Mesendoderm (in vitro differentiated cells): ENCODE measurements at regions not wholly inside any gene's neighbourhood (a gene's known extent, or its start where the extent isn't known, plus 50 kb on each side); places are given as distances from the start of the nearest gene placed in this dataset.
A peak's percentile ranks its signal among the peaks of the same experiment; 100 is the strongest.

Experiments
- DNase-seq: peaks from one replicate; pipeline ENCODE4 v3.0.0; 2013
- H2AK5ac ChIP-seq: 2 replicates; pipeline ENCODE4 v1.6.1; 2013; ENCODE audit warnings: low read length, inconsistent platforms
- H2BK120ac ChIP-seq: 2 replicates; pipeline ENCODE4 v1.6.1; 2013; ENCODE audit warnings: low read depth, mild to moderate bottlenecking, low read length, moderate library complexity, mixed read lengths
- H2BK15ac ChIP-seq: replicated peaks from 2 replicates; pipeline ENCODE4 v1.6.1; 2013; ENCODE audit warnings: low read depth, mild to moderate bottlenecking, moderate library complexity
- H2BK5ac ChIP-seq: 2 replicates; pipeline ENCODE4 v1.6.1; 2013; ENCODE audit warnings: low read length, inconsistent platforms
- H3K18ac ChIP-seq: 2 replicates; pipeline ENCODE4 v1.6.1; 2013; ENCODE audit warnings: mild to moderate bottlenecking, low read length, mixed read lengths
- H3K23ac ChIP-seq: one replicate; pipeline ENCODE4 v1.6.1; 2013; ENCODE audit warnings: low read length
- H3K27ac ChIP-seq: 2 replicates; pipeline ENCODE4 v1.5.1; 2013; ENCODE audit warnings: low read depth, mild to moderate bottlenecking, inconsistent platforms, low read length, moderate library complexity
- H3K27me3 ChIP-seq: 2 replicates; pipeline ENCODE4 v1.6.1; 2013; ENCODE audit warnings: low read length, control low read depth, mild to moderate bottlenecking, inconsistent platforms; ENCODE audit not compliant: insufficient read depth, poor library complexity
- H3K36me3 ChIP-seq: 2 replicates; pipeline ENCODE4 v1.6.1; 2013; ENCODE audit warnings: low read length, inconsistent platforms; ENCODE audit not compliant: control insufficient read depth, insufficient read depth
- H3K4ac ChIP-seq: one replicate; pipeline ENCODE4 v1.6.1; 2013; ENCODE audit warnings: low read depth, mild to moderate bottlenecking, low read length, moderate library complexity
- H3K4me1 ChIP-seq: 2 replicates; pipeline ENCODE4 v1.6.1; 2013; ENCODE audit warnings: low read depth, low read length, inconsistent platforms; ENCODE audit not compliant: control insufficient read depth
- H3K4me2 ChIP-seq: 2 replicates; pipeline ENCODE4 v1.6.1; 2013; ENCODE audit warnings: low read length
- H3K4me3 ChIP-seq: 2 replicates; pipeline ENCODE4 v1.5.1; 2013; ENCODE audit warnings: mild to moderate bottlenecking, low read length
- H3K56ac ChIP-seq: one replicate; pipeline ENCODE4 v1.6.1; 2013; ENCODE audit warnings: low read length
- H3K79me1 ChIP-seq: 2 replicates; pipeline ENCODE4 v1.6.1; 2013; ENCODE audit warnings: low read length, inconsistent platforms
- H3K79me2 ChIP-seq: 2 replicates; pipeline ENCODE4 v1.6.1; 2013; ENCODE audit warnings: mild to moderate bottlenecking, low read length; ENCODE audit not compliant: control insufficient read depth, insufficient read depth
- H3K9ac ChIP-seq: 2 replicates; pipeline ENCODE4 v1.6.1; 2013; ENCODE audit warnings: low read length, inconsistent platforms
- H4K5ac ChIP-seq: one replicate; pipeline ENCODE4 v1.6.1; 2013; ENCODE audit warnings: low read length
- H4K8ac ChIP-seq: one replicate; pipeline ENCODE4 v1.6.1; 2013; ENCODE audit warnings: low read depth, mild to moderate bottlenecking, control low read depth, low read length, moderate library complexity
- WGBS: extraction: QIAGEN DNeasy Blood & Tissue Kit; methylation state at CpG from one replicate; pipeline ENCODE4 v1.1.7; 2013; ENCODE audit warnings: low lambda C conversion rate, missing lambda C conversion rate; ENCODE audit not compliant: insufficient coverage; ENCODE audit errors: extremely low coverage; 5-methylcytosine and 5-hydroxymethylcytosine counted together

GRCh38 chr11:82458761-82459160 is 274.9 kb downstream of the FAM181B start:
- no CpG with 5 or more reads among the region's 4 CpGs for WGBS

GRCh38 chr11:82458147-82458546 is 275.5 kb downstream of the FAM181B start:
- H4K8ac ChIP-seq, result no peak overlapping the region
- H2BK15ac ChIP-seq, result no peak overlapping the region
- no peak overlapping the region for H3K56ac ChIP-seq
- no peak overlapping the region for H3K9ac ChIP-seq
- H3K4ac ChIP-seq, result no peak overlapping the region
- H3K79me1 ChIP-seq, result no peaks in the 10 kb centered on the region
- H2BK5ac ChIP-seq, result no peak overlapping the region
- WGBS, result no CpG with 5 or more reads among the region's 1 CpG
- H3K18ac ChIP-seq, result no peak overlapping the region
- no peak overlapping the region for H4K5ac ChIP-seq
- H3K27me3 ChIP-seq, result no peaks in the 10 kb centered on the region
- H3K79me2 ChIP-seq, result no peaks in the 10 kb centered on the region
- H3K4me1 ChIP-seq, result no peaks in the 10 kb centered on the region
- H3K23ac ChIP-seq, result no peak overlapping the region
- H2AK5ac ChIP-seq, result no peak overlapping the region
- H3K36me3 ChIP-seq, result no peaks in the 10 kb centered on the region
- H3K27ac ChIP-seq, result no peak overlapping the region
- H2BK120ac ChIP-seq, result no peak overlapping the region
- no peak overlapping the region for H3K4me3 ChIP-seq
- peak; percentile 10 for DNase-seq
- no peak overlapping the region for H3K4me2 ChIP-seq

More at GRCh38 chr11:82458761-82459160, 274.9 kb downstream of the FAM181B start:
- no peak overlapping the region for H3K4me3 ChIP-seq
- no peak overlapping the region for H3K9ac ChIP-seq
- H3K27ac ChIP-seq, result no peak overlapping the region
- no peak overlapping the region for H2BK15ac ChIP-seq
- no peak overlapping the region for H2BK120ac ChIP-seq
- no peak overlapping the region for H3K56ac ChIP-seq
- H2AK5ac ChIP-seq, result no peak overlapping the region
- no peaks in the 10 kb centered on the region for H3K4me1 ChIP-seq
- no peak overlapping the region for H3K4me2 ChIP-seq
- H3K4ac ChIP-seq, result no peak overlapping the region
- H3K23ac ChIP-seq, result no peak overlapping the region
- H3K79me1 ChIP-seq, result no peaks in the 10 kb centered on the region
- H3K27me3 ChIP-seq, result no peaks in the 10 kb centered on the region
- DNase-seq, result peak; percentile 16
- no peaks in the 10 kb centered on the region for H3K79me2 ChIP-seq
- no peak overlapping the region for H3K18ac ChIP-seq
- H2BK5ac ChIP-seq, result no peak overlapping the region
- H4K5ac ChIP-seq, result no peak overlapping the region
- no peak overlapping the region for H4K8ac ChIP-seq
- no peaks in the 10 kb centered on the region for H3K36me3 ChIP-seq

DNA sequence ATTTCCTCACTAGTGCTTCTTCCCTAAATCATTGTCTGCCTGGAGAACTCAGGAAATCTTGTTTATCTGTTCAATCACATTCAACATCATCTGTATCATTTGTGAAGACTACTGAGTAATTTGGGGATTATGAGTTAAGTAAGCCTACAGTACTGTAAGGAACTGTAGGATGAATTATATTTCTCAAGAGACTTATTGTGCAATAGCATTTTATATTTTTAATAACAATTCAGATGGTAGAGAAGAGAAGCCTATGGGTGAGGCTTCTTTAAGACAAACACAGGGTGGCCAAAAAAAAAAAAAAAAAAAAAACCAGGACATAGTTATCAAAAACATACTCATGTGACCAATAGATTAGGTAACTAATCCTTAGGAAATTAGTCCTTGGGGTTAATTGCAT is 282.7 kb downstream of the FAM181B start:
- no peak overlapping the region for H3K56ac ChIP-seq
- no peak overlapping the region for H3K4me3 ChIP-seq
- no peak for DNase-seq
- H2BK120ac ChIP-seq, result no peak overlapping the region
- no peak overlapping the region for H4K8ac ChIP-seq
- H3K4me1 ChIP-seq, result no peaks in the 10 kb centered on the region
- H3K79me1 ChIP-seq, result no peaks in the 10 kb centered on the region
- H2AK5ac ChIP-seq, result no peak overlapping the region
- no peak overlapping the region for H2BK5ac ChIP-seq
- no peaks in the 10 kb centered on the region for H3K36me3 ChIP-seq
- no peak overlapping the region for H3K27ac ChIP-seq
- no peaks in the 10 kb centered on the region for H3K27me3 ChIP-seq
- no peak overlapping the region for H3K23ac ChIP-seq
- no peak overlapping the region for H3K9ac ChIP-seq
- no peak overlapping the region for H2BK15ac ChIP-seq
- no peak overlapping the region for H3K4ac ChIP-seq
- no peak overlapping the region for H3K18ac ChIP-seq
- H3K4me2 ChIP-seq, result no peak overlapping the region
- H3K79me2 ChIP-seq, result no peaks in the 10 kb centered on the region
- H4K5ac ChIP-seq, result no peak overlapping the region

DNA sequence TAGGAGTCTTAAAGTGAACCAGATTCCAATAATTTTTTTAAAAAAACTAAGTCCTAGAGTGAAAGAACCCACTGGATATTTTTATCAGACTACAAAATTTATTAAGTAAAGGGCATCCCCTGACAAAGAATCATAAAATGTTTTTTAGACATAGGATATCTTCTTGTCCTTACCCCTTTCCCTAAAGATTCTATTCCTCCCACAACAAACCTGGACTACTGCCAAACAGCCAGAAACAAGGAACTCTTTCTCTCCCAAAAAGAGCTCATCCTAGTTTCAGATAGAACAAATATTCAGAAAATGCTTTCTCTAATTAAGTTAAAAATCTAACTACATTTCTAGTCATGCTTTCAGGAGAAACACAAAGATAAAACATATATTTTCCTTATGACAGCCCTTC is 327.1 kb downstream of the FAM181B start:
- Histone ChIP-seq H2BK15ac (no peak overlapping the region), H3K4me2 (no peak overlapping the region), H3K36me3 (no peaks in the 10 kb centered on the region), H3K79me2 (no peaks in the 10 kb centered on the region), H2BK5ac (no peak overlapping the region), H3K56ac (no peak overlapping the region), H4K5ac (no peak overlapping the region), H3K4me3 (no peak overlapping the region), H3K18ac (no peak overlapping the region), H3K23ac (no peak overlapping the region), H3K4me1 (no peaks in the 10 kb centered on the region), H2AK5ac (no peak overlapping the region), H3K79me1 (no peaks in the 10 kb centered on the region), H2BK120ac (no peak overlapping the region), H3K27me3 (no peaks in the 10 kb centered on the region), H3K4ac (no peak overlapping the region), H3K9ac (no peak overlapping the region), H3K27ac (no peak overlapping the region), H4K8ac (no peak overlapping the region)
- no peak for DNase-seq

GRCh38 chr11:82405421-82405820 is 328.2 kb downstream of the FAM181B start:
- H4K8ac ChIP-seq, result no peak overlapping the region
- H3K79me1 ChIP-seq, result no peaks in the 10 kb centered on the region
- H3K79me2 ChIP-seq, result no peaks in the 10 kb centered on the region
- no peak overlapping the region for H2BK5ac ChIP-seq
- H3K27me3 ChIP-seq, result no peaks in the 10 kb centered on the region
- H3K27ac ChIP-seq, result no peak overlapping the region
- no peak overlapping the region for H3K4me2 ChIP-seq
- no peak overlapping the region for H3K9ac ChIP-seq
- no peaks in the 10 kb centered on the region for H3K4me1 ChIP-seq
- no peak overlapping the region for H2BK15ac ChIP-seq
- H3K23ac ChIP-seq, result no peak overlapping the region
- H4K5ac ChIP-seq, result no peak overlapping the region
- H2AK5ac ChIP-seq, result no peak overlapping the region
- H3K4ac ChIP-seq, result no peak overlapping the region
- no peak overlapping the region for H3K18ac ChIP-seq
- WGBS, result no CpG with 5 or more reads among the region's 5 CpGs
- H3K56ac ChIP-seq, result no peak overlapping the region
- no peaks in the 10 kb centered on the region for H3K36me3 ChIP-seq
- H2BK120ac ChIP-seq, result no peak overlapping the region
- DNase-seq, result peak; percentile 68
- H3K4me3 ChIP-seq, result no peak overlapping the region

GRCh38 chr11:82404981-82405380 is 328.7 kb downstream of the FAM181B start:
- no peak overlapping the region for H3K9ac ChIP-seq
- no peak for DNase-seq
- H2BK120ac ChIP-seq, result no peak overlapping the region
- H3K4ac ChIP-seq, result no peak overlapping the region
- H3K79me1 ChIP-seq, result no peaks in the 10 kb centered on the region
- no peak overlapping the region for H4K5ac ChIP-seq
- no peak overlapping the region for H3K4me2 ChIP-seq
- H3K18ac ChIP-seq, result no peak overlapping the region
- WGBS, result no CpG with 5 or more reads among the region's 5 CpGs
- H3K4me3 ChIP-seq, result no peak overlapping the region
- H2BK15ac ChIP-seq, result no peak overlapping the region
- H3K36me3 ChIP-seq, result no peaks in the 10 kb centered on the region
- no peaks in the 10 kb centered on the region for H3K4me1 ChIP-seq
- no peak overlapping the region for H3K23ac ChIP-seq
- H3K56ac ChIP-seq, result no peak overlapping the region
- no peaks in the 10 kb centered on the region for H3K79me2 ChIP-seq
- no peak overlapping the region for H2BK5ac ChIP-seq
- no peaks in the 10 kb centered on the region for H3K27me3 ChIP-seq
- H3K27ac ChIP-seq, result no peak overlapping the region
- H4K8ac ChIP-seq, result no peak overlapping the region
- H2AK5ac ChIP-seq, result no peak overlapping the region
